HepG2 (cell line): ENCODE measurements at regions not wholly inside any gene's neighbourhood (a gene's known extent, or its start where the extent isn't known, plus 50 kb on each side); places are given as distances from the start of the nearest gene placed in this dataset.

Experiments
- GATAD2A ChIP-seq: IDR thresholded peaks from 2 replicates; pipeline ENCODE4 v1.6.1; 2016
- HOXA7 ChIP-seq: sonication (generic); formaldehyde crosslinking; IDR thresholded peaks from 2 replicates; pipeline ENCODE4 v1.8.1; 2022; ENCODE audit warnings: mild to moderate bottlenecking, missing genetic modification reagents, moderate library complexity
- PLRG1 ChIP-seq: fragments of 450-650 bp; conservative IDR thresholded peaks from 2 replicates; pipeline ENCODE4 v1.6.1; 2016
- RXRA ChIP-seq: sonication (generic); formaldehyde crosslinking; IDR thresholded peaks from 2 replicates; pipeline ENCODE4 v1.5.1; 2020; ENCODE audit warnings: missing genetic modification reagents
- SP1 ChIP-seq, 2 experiments: fragments of 450-650 bp in 1 of 2; sonication (generic) in 1 of 2; formaldehyde crosslinking in 1 of 2; IDR thresholded peaks; 2 replicates each; pipeline versions ENCODE4 v1.4.0 to v1.6.1; 2016 to 2020; ENCODE audit warnings: missing genetic modification reagents in 1 of 2
- ZNF160 ChIP-seq: sonication (generic); formaldehyde crosslinking; IDR thresholded peaks from 2 replicates; pipeline ENCODE4 v1.8.0; 2022; ENCODE audit warnings: mild to moderate bottlenecking, inconsistent platforms, missing genetic modification reagents
- ZNF207 ChIP-seq: fragments of 450-650 bp; IDR thresholded peaks from 2 replicates; pipeline ENCODE4 v1.6.1; 2016; ENCODE audit warnings: antibody characterized with exemption, borderline replicate concordance
- ZNF260 ChIP-seq: sonication (generic); formaldehyde crosslinking; IDR thresholded peaks from 2 replicates; pipeline ENCODE4 v1.4.0; 2020; ENCODE audit warnings: missing genetic modification reagents, low read depth, mild to moderate bottlenecking, borderline replicate concordance
- ZNF569 ChIP-seq: sonication (generic); formaldehyde crosslinking; IDR thresholded peaks from 2 replicates; pipeline ENCODE4 v1.5.0; 2020; ENCODE audit warnings: mild to moderate bottlenecking, missing genetic modification reagents, moderate library complexity, borderline replicate concordance
- TF ChIP-seq, protein P1 (sequence below): sonication (generic); formaldehyde crosslinking; IDR thresholded peaks from 2 replicates; pipeline ENCODE4 v1.5.0; 2020; ENCODE audit warnings: mild to moderate bottlenecking, missing genetic modification reagents, moderate library complexity

- TF ChIP-seq SP1 (IDR thresholded peaks at IDR 0.05) (no peak), SP1 (CRISPR knock-in tag; IDR thresholded peaks at IDR 0.05) (no peak), ZNF569 (CRISPR knock-in tag) (no peak), PLRG1 (no peak), GATAD2A (CRISPR knock-in tag) (no peak), ZNF260 (CRISPR knock-in tag) (no peak), HOXA7 (no peak), ZNF207 (no peak), RXRA (CRISPR knock-in tag) (no peak), ZNF160 (no peak)
- TF ChIP-seq, protein P1, sequence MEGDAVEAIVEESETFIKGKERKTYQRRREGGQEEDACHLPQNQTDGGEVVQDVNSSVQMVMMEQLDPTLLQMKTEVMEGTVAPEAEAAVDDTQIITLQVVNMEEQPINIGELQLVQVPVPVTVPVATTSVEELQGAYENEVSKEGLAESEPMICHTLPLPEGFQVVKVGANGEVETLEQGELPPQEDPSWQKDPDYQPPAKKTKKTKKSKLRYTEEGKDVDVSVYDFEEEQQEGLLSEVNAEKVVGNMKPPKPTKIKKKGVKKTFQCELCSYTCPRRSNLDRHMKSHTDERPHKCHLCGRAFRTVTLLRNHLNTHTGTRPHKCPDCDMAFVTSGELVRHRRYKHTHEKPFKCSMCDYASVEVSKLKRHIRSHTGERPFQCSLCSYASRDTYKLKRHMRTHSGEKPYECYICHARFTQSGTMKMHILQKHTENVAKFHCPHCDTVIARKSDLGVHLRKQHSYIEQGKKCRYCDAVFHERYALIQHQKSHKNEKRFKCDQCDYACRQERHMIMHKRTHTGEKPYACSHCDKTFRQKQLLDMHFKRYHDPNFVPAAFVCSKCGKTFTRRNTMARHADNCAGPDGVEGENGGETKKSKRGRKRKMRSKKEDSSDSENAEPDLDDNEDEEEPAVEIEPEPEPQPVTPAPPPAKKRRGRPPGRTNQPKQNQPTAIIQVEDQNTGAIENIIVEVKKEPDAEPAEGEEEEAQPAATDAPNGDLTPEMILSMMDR (CRISPR knock-in tag) = no peak
These were observed 344.1 kb downstream of the TMEM38B start for GRCh38 chr9:106038266-106039001.
